ENCODE measurements at regions not wholly inside any gene's neighbourhood (a gene's known extent, or its start where the extent isn't known, plus 50 kb on each side); places are given as distances from the start of the nearest gene placed in this dataset.

DNA sequence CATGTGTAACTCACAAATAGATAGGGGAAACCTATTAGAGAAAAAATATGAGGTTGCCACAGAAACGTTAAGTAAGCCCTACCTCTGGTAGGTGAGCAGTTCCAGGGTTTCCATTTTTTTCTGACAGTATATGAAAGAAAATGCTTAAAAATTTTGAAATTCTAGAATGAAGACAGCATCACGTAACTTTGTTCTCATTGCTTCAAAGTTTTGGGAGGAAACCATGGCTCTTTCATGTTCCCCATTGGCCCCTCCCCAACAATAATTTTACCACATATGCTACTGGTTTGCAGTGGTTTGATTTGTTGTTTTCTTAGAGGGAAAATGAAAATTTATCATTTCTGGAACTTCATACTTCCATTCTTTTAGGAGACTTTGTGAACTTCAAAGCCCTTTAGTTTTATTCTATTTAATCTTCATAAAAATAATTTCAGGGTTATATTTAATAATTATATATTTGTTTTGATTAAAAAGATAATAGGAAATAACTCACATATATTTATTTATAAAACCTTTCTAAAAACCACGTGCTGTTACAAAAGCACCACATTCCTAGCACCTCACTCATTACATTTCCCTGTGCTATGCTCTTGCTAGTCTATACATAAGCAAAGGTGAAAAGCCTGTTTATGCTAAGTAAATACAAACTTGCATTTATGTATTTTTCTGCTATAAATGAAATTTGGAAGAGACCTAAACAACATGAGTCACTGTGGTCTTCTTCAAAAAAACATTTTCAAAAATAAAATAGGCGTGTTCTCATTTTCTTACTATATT lies 113.4 kb downstream of the CASP12 start:
- no peaks in the 10 kb centered on the region for H3K79me2 ChIP-seq (ENCODE audit: low read length)
- POLR2A ChIA-PET (ENCODE audit: unreplicated experiment): no interaction called here
- ATAC-seq: no peak

GRCh38 chr11:104783241-104783640 lies 115.0 kb downstream of the CASP12 start:
- Histone ChIP-seq H3K4me1 (ENCODE audit: insufficient read depth, low read length) (peaks cover 8% of the 10 kb centered on the region; the same call in 1 of the 2 replicates), H2AFZ (ENCODE audit: low read length) (no peak overlapping the region), H3K27me3 (ENCODE audit: low read length) (no peaks in the 10 kb centered on the region), H3K4me3 (ENCODE audit: low read length) (no peak overlapping the region), H3K79me2 (ENCODE audit: low read length) (no peaks in the 10 kb centered on the region), H3K9ac (ENCODE audit: low read length) (no peak overlapping the region), H3K9me2 (replicated peaks; ENCODE audit: low read length) (no peaks in the 10 kb centered on the region), H3K4me2 (ENCODE audit: low read length) (no peak overlapping the region), H3K36me3 (ENCODE audit: low read depth, low read length) (no peaks in the 10 kb centered on the region), H3F3A (ENCODE audit: low read length, unreplicated experiment) (no peaks in the 10 kb centered on the region), H3K9me3 (ENCODE audit: low read length) (no peaks in the 10 kb centered on the region), H4K20me1 (ENCODE audit: low read length) (no peaks in the 10 kb centered on the region), H3K27ac (ENCODE audit: low read length) (no peak overlapping the region)
- no peak for ATAC-seq
- no TSS peak for BruUV-seq (replicated peaks)
- DNase-seq: no peak
- CTCF ChIA-PET: no interaction called here
- intact Hi-C loops (cut with micrococcal nuclease): no loop called here
- TF ChIP-seq EZH2 (IDR thresholded peaks at IDR 0.05; ENCODE audit: low read length, unreplicated experiment) (no peak), EZH2phosphoT487 (IDR thresholded peaks at IDR 0.05; ENCODE audit: borderline replicate concordance, low read length) (no peak)
- TF ChIP-seq, protein P1, sequence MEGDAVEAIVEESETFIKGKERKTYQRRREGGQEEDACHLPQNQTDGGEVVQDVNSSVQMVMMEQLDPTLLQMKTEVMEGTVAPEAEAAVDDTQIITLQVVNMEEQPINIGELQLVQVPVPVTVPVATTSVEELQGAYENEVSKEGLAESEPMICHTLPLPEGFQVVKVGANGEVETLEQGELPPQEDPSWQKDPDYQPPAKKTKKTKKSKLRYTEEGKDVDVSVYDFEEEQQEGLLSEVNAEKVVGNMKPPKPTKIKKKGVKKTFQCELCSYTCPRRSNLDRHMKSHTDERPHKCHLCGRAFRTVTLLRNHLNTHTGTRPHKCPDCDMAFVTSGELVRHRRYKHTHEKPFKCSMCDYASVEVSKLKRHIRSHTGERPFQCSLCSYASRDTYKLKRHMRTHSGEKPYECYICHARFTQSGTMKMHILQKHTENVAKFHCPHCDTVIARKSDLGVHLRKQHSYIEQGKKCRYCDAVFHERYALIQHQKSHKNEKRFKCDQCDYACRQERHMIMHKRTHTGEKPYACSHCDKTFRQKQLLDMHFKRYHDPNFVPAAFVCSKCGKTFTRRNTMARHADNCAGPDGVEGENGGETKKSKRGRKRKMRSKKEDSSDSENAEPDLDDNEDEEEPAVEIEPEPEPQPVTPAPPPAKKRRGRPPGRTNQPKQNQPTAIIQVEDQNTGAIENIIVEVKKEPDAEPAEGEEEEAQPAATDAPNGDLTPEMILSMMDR (conservative IDR thresholded peaks at IDR 0.05; ENCODE audit: low read depth, low read length): no peak
- POLR2A ChIA-PET (ENCODE audit: unreplicated experiment): no interaction called here

More for the DNA sequence above, 113.4 kb downstream of the CASP12 start:
- CTCF ChIA-PET: no interaction called here
- H3K4me2 ChIP-seq (ENCODE audit: low read length): no peak overlapping the region
- H3K27ac ChIP-seq (ENCODE audit: low read length): no peak overlapping the region
- intact Hi-C loops (cut with micrococcal nuclease): no loop called here
- H3F3A ChIP-seq (ENCODE audit: low read length, unreplicated experiment): no peaks in the 10 kb centered on the region
- no peaks in the 10 kb centered on the region for H3K9me2 ChIP-seq (replicated peaks; ENCODE audit: low read length)
- H3K27me3 ChIP-seq (ENCODE audit: low read length): no peaks in the 10 kb centered on the region
- H4K20me1 ChIP-seq (ENCODE audit: low read length): no peaks in the 10 kb centered on the region
- peaks cover 8% of the 10 kb centered on the region; the same call in 1 of the 2 replicates for H3K4me1 ChIP-seq (ENCODE audit: insufficient read depth, low read length)
- H3K36me3 ChIP-seq (ENCODE audit: low read depth, low read length): no peaks in the 10 kb centered on the region
- peak; percentile 43 for DNase-seq
- TF ChIP-seq EZH2 (IDR thresholded peaks at IDR 0.05; ENCODE audit: low read length, unreplicated experiment) (no peak), EZH2phosphoT487 (IDR thresholded peaks at IDR 0.05; ENCODE audit: borderline replicate concordance, low read length) (no peak)
- TF ChIP-seq, protein P1 (conservative IDR thresholded peaks at IDR 0.05; ENCODE audit: low read depth, low read length): no peak
- H2AFZ ChIP-seq (ENCODE audit: low read length): no peak overlapping the region
- no peak overlapping the region for H3K4me3 ChIP-seq (ENCODE audit: low read length)
- BruUV-seq (replicated peaks): no TSS peak
- no peaks in the 10 kb centered on the region for H3K9me3 ChIP-seq (ENCODE audit: low read length)
- H3K9ac ChIP-seq (ENCODE audit: low read length): no peak overlapping the region

DNA sequence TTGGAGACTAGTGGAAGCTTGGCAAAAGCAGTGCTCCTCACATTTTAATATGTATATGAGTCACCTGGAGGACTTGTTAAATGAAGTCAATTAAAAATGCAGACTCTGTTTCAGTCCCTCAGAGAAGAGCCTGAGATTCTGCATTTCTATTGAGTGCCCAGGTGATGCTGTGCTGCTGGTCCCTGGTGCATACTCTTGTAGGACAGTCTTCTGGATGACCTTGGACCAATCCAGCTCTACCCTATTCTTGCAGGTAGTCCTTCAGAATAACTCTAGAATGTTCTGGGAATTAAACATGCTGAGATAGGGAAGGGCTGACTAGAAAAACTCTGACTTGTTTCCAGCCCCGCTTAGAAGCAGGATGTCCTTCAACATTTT lies 115.9 kb downstream of the CASP12 start:
- ATAC-seq: peak; percentile 80
- H4K20me1 ChIP-seq (ENCODE audit: low read length): no peaks in the 10 kb centered on the region
- TF ChIP-seq, protein P1 (conservative IDR thresholded peaks at IDR 0.05; ENCODE audit: low read depth, low read length): no peak
- TF ChIP-seq EZH2 (IDR thresholded peaks at IDR 0.05; ENCODE audit: low read length, unreplicated experiment) (no peak), EZH2phosphoT487 (IDR thresholded peaks at IDR 0.05; ENCODE audit: borderline replicate concordance, low read length) (no peak)
- H3K4me2 ChIP-seq (ENCODE audit: low read length): no peak overlapping the region; the same call in 1 of the 2 replicates
- intact Hi-C loops (cut with micrococcal nuclease): no loop called here
- no peaks in the 10 kb centered on the region for H3K36me3 ChIP-seq (ENCODE audit: low read depth, low read length)
- H3K27ac ChIP-seq (ENCODE audit: low read length): no peak overlapping the region
- no TSS peak for BruUV-seq (replicated peaks)
- DNase-seq: no peak
- ChIA-PET POLR2A (ENCODE audit: unreplicated experiment) (no interaction called here), CTCF (no interaction called here)
- H3K9ac ChIP-seq (ENCODE audit: low read length): no peak overlapping the region
- no peaks in the 10 kb centered on the region for H3K79me2 ChIP-seq (ENCODE audit: low read length)
- H3K4me1 ChIP-seq (ENCODE audit: insufficient read depth, low read length): peaks cover 8% of the 10 kb centered on the region; the same call in 1 of the 2 replicates
- H3F3A ChIP-seq (ENCODE audit: low read length, unreplicated experiment): no peaks in the 10 kb centered on the region
- H3K9me2 ChIP-seq (replicated peaks; ENCODE audit: low read length): no peaks in the 10 kb centered on the region
- no peak overlapping the region for H2AFZ ChIP-seq (ENCODE audit: low read length)
- no peak overlapping the region for H3K4me3 ChIP-seq (ENCODE audit: low read length)
- H3K27me3 ChIP-seq (ENCODE audit: low read length): no peaks in the 10 kb centered on the region
- H3K9me3 ChIP-seq (ENCODE audit: low read length): no peaks in the 10 kb centered on the region

Data from PC-3 (cell line).